Frontal cortex (tissue), 3 donors: ENCODE measurements at regions not wholly inside any gene's neighbourhood (a gene's known extent, or its start where the extent isn't known, plus 50 kb on each side); places are given as distances from the start of the nearest gene placed in this dataset.

Experiments used
- DNase-seq, 2 donors: peaks; one replicate each; pipeline ENCODE4 v3.0.0; 2012; ENCODE audit warnings: low spot score in 2 of 2
- FAIRE-seq: peaks from 2 replicates; lab custom pipeline; 2012; peaks lifted over from hg19 to GRCh38; lab: Jason Lieb, UNC
- donor health status: control.
- donor health status: control.
- donor health status: control.

GRCh38 chr3:193865896-193866480 lies 270.0 kb upstream of the HES1 start:
- no peak for FAIRE-seq
- DNase-seq = no peak

GRCh38 chr3:193868590-193868989 lies 267.4 kb upstream of the HES1 start:
- no peak for FAIRE-seq
- no peak for DNase-seq

GRCh38 chr3:193869221-193870201 lies 266.4 kb upstream of the HES1 start:
- FAIRE-seq (no peak), DNase-seq (peak; percentile 29 to 71)

GRCh38 chr3:193870376-193871219 lies 265.4 kb upstream of the HES1 start:
- DNase-seq (no peak), FAIRE-seq (no peak)

- no peak for DNase-seq
- FAIRE-seq = no peak
Observed at GRCh38 chr3:193871220-193871485, 264.8 kb upstream of the HES1 start.

GRCh38 chr3:193872265-193872753 lies 263.6 kb upstream of the HES1 start:
- DNase-seq (no peak), FAIRE-seq (no peak)

GRCh38 chr3:193873426-193874201 lies 262.3 kb upstream of the HES1 start:
- FAIRE-seq (no peak), DNase-seq (no peak)

GRCh38 chr3:193874512-193874911 lies 261.4 kb upstream of the HES1 start:
- no peak for DNase-seq
- FAIRE-seq = no peak

- no peak for FAIRE-seq
- no peak for DNase-seq
Observed at GRCh38 chr3:193874997-193875593, 260.9 kb upstream of the HES1 start.

- FAIRE-seq (no peak), DNase-seq (no peak)
Observed at GRCh38 chr3:193875601-193876321, 260.2 kb upstream of the HES1 start.

- DNase-seq = no peak
- FAIRE-seq = no peak
Observed at GRCh38 chr3:193879099-193879863, 256.7 kb upstream of the HES1 start.

GRCh38 chr3:193879864-193880242 lies 256.1 kb upstream of the HES1 start:
- FAIRE-seq (no peak), DNase-seq (no peak)

- no peak for DNase-seq
- FAIRE-seq = no peak
Observed at GRCh38 chr3:193882091-193882490, 253.9 kb upstream of the HES1 start.

- FAIRE-seq = no peak
- DNase-seq = no peak
Observed at GRCh38 chr3:193883551-193883950, 252.4 kb upstream of the HES1 start.

- FAIRE-seq (no peak), DNase-seq (no peak)
Observed at GRCh38 chr3:193884027-193884426, 251.9 kb upstream of the HES1 start.

- no peak for DNase-seq
- no peak for FAIRE-seq
Observed at GRCh38 chr3:193884652-193885051, 251.3 kb upstream of the HES1 start.

- FAIRE-seq (no peak), DNase-seq (no peak)
Observed at GRCh38 chr3:193885832-193886231, 250.1 kb upstream of the HES1 start.
